Aorta (tissue), 5 donors: ENCODE measurements at regions not wholly inside any gene's neighbourhood (a gene's known extent, or its start where the extent isn't known, plus 50 kb on each side); places are given as distances from the start of the nearest gene placed in this dataset.

Experiments used
- ATAC-seq: fragments of 200-7000 bp; cut with Tn5 transposase; one replicate; pipeline ENCODE4 v1.9.1; 2022; ENCODE audit warnings: moderate library complexity; ENCODE audit not compliant: low FRiP score
- DNase-seq, 2 donors: peaks; one replicate each; pipeline ENCODE4 v3.0.0-alpha.2; 2020
- H3K27ac ChIP-seq, 2 donors: one replicate each; pipeline ENCODE4 v1.5.1; 2013; ENCODE audit warnings: low read length in 2 of 2, mild to moderate bottlenecking in 2 of 2, moderate library complexity in 2 of 2, control low read depth in 1 of 2, inconsistent platforms in 1 of 2, low read depth in 1 of 2
- H3K27me3 ChIP-seq, 2 donors: one replicate each; pipeline ENCODE4 v1.6.1; 2013; ENCODE audit warnings: control low read depth in 1 of 2, low read length in 1 of 2, mild to moderate bottlenecking in 1 of 2, moderate library complexity in 1 of 2; ENCODE audit not compliant: insufficient read depth in 2 of 2, control insufficient read depth in 1 of 2
- H3K36me3 ChIP-seq, 2 donors: one replicate each; pipeline ENCODE4 v1.6.1; 2013; ENCODE audit warnings: control low read depth in 1 of 2, low read length in 1 of 2, mild to moderate bottlenecking in 1 of 2; ENCODE audit not compliant: insufficient read depth in 2 of 2, control insufficient read depth in 1 of 2
- H3K4me1 ChIP-seq, 2 donors: one replicate each; pipeline ENCODE4 v1.6.1; 2013; ENCODE audit warnings: low read length in 2 of 2, control low read depth in 1 of 2, mild to moderate bottlenecking in 1 of 2, moderate library complexity in 1 of 2; ENCODE audit not compliant: insufficient read depth in 2 of 2, control insufficient read depth in 1 of 2
- H3K4me3 ChIP-seq, 2 donors: one replicate each; pipeline ENCODE4 v1.5.1; 2013; ENCODE audit warnings: low read length in 2 of 2, control low read depth in 1 of 2, mild to moderate bottlenecking in 1 of 2
- H3K9me3 ChIP-seq: one replicate; pipeline ENCODE4 v1.6.1; 2013; ENCODE audit warnings: mild to moderate bottlenecking, low read length; ENCODE audit not compliant: control insufficient read depth
- WGBS, 2 donors: extraction: QIAGEN DNeasy Blood & Tissue Kit; methylation state at CpG; one replicate each; pipeline ENCODE4 v1.1.7; 2013; 5-methylcytosine and 5-hydroxymethylcytosine counted together
- intact Hi-C, 2 donors: fragments of 100-400 bp; cut with DNase I; formaldehyde crosslinking; loops; one replicate each; pipeline versions ENCODE4 v1.14.2 to v1.15.0; 2022
- donor health status: healthy with polysubstance abuse.
- donor health status: Bipolar disorder and iron deficiency.
- donor health status: DM: no; HTN: no; CAD: no.
- donor health status: DM: no; HTN: no; CAD: no.
- donor health status: DM: yes; HTN: yes; CAD: no.

DNA sequence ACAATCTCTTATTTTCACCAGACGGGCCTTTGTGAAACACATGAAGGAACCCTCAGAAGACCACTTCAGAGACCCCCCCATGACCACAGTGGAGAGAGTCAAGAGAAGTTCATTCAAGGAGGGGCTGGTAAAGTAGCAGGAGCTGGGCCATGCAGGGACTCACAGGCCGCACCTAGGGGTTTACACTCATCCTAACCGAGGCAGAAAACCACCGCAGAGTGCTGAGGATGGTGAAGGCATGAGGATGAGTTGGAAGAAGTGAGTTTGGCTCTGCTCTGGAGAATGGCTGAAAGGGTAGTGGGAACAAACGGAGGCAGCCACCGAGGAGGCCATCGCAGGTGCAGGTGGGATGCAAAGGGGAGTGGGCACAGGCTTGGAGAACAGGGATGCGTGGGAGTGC lies 1046.9 kb downstream of the UQCRFS1 start:
- Histone ChIP-seq H3K27me3 (no peaks in the 10 kb centered on the region), H3K36me3 (no peaks in the 10 kb centered on the region), H3K27ac (no peak overlapping the region), H3K9me3 (no peaks in the 10 kb centered on the region), H3K4me3 (no peak overlapping the region), H3K4me1 (no peaks in the 10 kb centered on the region)
- 88 to 92% methylated on average over 8 of the region's 8 CpGs for WGBS, 2 donors
- DNase-seq = no peak
- no peak for ATAC-seq
- intact Hi-C loops = no loop called here

DNA sequence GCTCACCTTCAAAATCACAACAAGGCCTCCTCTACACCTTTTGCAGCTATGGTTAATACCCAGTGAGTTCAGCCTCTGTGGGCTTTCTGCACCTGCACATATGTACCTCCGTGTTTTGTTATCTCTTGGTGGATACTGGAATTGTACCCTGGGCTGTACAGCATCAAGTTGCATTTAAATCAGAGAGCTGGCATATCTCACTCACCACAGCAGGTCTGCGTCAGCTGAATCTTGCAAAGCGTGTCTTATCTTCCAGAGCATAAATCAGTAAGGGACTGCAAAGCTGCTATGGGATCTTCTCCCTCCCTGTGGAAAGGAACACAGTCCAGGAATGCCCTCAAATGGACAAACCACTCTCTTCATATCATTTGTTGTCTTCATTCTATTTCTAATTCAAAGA lies 1048.7 kb downstream of the UQCRFS1 start:
- H3K27ac ChIP-seq = no peak overlapping the region
- H3K4me1 ChIP-seq = no peaks in the 10 kb centered on the region
- H3K4me3 ChIP-seq = no peak overlapping the region
- H3K27me3 ChIP-seq = no peaks in the 10 kb centered on the region
- H3K36me3 ChIP-seq = no peaks in the 10 kb centered on the region
- intact Hi-C loops = no loop called here
- ATAC-seq = no peak
- WGBS, 2 donors = 66 to 71% methylated on average over 3 of the region's 3 CpGs
- no peak for DNase-seq
- H3K9me3 ChIP-seq = no peaks in the 10 kb centered on the region

DNA sequence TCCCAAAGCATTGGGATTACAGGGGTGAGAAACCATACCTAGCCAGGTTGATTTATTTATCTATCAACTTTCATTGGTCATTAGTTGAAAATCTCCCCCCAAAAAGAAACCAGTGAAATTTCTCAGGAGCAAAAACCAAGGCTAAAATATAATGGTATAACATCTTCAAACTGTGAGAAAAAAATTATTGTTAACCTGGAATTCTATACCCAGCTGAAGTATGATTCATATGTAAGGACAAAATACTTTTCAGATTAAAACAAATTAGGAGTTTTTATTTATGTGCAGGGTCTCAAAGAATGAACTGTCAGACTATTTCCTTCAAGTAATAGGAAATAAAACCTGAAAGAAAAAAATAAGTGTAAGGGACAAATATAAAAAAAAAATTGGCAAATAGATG lies 1053.9 kb downstream of the UQCRFS1 start:
- Histone ChIP-seq H3K4me3 (no peak overlapping the region), H3K4me1 (no peaks in the 10 kb centered on the region), H3K9me3 (no peaks in the 10 kb centered on the region), H3K27me3 (no peaks in the 10 kb centered on the region), H3K27ac (no peak overlapping the region), H3K36me3 (no peaks in the 10 kb centered on the region)
- intact Hi-C loops = no loop called here
- DNase-seq = no peak
- ATAC-seq = no peak

DNA sequence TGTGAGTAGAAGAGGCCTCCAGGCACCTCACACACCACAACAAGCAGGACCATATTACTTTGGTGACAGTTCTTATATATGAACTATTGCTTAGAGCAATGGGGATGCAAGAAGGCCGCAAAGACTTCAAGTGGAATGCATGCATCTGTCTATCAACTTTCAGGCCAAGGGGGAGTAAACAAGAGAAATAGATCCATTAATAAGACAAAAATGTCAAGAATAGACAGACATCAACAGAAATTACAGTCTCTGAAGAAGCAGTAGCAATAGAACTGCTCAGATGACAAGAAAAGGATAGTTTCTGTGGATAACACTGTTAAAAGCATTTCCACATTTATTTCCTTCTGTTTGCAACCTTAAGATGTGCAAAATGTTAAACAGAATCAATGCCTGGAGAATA lies 1057.7 kb downstream of the UQCRFS1 start:
- intact Hi-C loops = no loop called here
- WGBS, 2 donors = 64 to 67% methylated on average over 1 of the region's 1 CpG
- no peaks in the 10 kb centered on the region for H3K36me3 ChIP-seq
- H3K4me1 ChIP-seq = no peaks in the 10 kb centered on the region
- no peak overlapping the region for H3K4me3 ChIP-seq
- no peaks in the 10 kb centered on the region for H3K9me3 ChIP-seq
- no peaks in the 10 kb centered on the region for H3K27me3 ChIP-seq
- DNase-seq (no peak), ATAC-seq (no peak)
- no peak overlapping the region for H3K27ac ChIP-seq

DNA sequence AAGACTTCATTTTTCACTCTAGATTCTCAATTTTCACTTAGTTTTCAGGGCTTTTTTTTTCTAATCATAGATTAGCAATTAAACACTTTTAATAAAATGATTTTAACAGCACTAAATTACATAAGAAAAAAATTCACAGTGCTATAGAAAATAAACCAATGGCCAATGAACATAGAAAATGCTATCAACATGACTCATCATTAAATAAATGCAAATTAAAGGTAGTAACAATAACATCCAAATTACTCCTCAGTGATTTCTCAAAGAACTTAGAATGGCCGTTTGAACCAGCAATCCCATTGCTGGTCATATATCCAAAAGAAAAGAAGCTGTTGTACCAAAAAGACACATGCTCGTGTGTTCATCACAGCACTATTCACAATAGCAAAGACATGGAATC lies 1058.9 kb downstream of the UQCRFS1 start:
- Histone ChIP-seq H3K27ac (no peak overlapping the region), H3K4me1 (no peaks in the 10 kb centered on the region), H3K27me3 (no peaks in the 10 kb centered on the region), H3K36me3 (no peaks in the 10 kb centered on the region), H3K4me3 (no peak overlapping the region), H3K9me3 (no peaks in the 10 kb centered on the region)
- no peak for DNase-seq
- no peak for ATAC-seq
- 69% methylated on average over 2 of the region's 2 CpGs for WGBS, 2 donors
- intact Hi-C loops = no loop called here

DNA sequence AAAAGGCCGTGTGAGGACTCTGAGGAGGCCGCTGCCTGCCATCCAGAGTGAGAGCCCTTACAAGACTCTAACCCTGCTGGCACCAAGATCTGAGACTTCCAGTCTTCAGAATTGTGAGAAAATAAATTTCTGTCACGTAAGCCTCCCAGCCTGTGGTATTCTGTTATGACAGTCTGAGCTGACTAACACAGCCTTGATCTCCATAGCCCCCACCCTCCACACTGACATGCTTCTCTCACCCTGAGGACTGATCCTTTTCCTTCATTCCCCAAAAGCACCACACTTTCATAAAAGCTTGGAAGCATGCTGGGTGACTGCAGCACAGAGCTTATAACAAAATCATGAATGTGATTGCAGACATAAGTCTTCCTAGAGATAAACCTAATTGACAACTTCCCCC lies 1059.8 kb downstream of the UQCRFS1 start:
- no peak for ATAC-seq
- no peaks in the 10 kb centered on the region for H3K36me3 ChIP-seq
- 42 to 62% methylated on average over 3 of the region's 3 CpGs for WGBS, 2 donors
- DNase-seq = no peak
- H3K27ac ChIP-seq = no peak overlapping the region
- H3K27me3 ChIP-seq = no peaks in the 10 kb centered on the region
- no peaks in the 10 kb centered on the region for H3K9me3 ChIP-seq
- intact Hi-C loops = no loop called here
- no peak overlapping the region for H3K4me3 ChIP-seq
- no peaks in the 10 kb centered on the region for H3K4me1 ChIP-seq

DNA sequence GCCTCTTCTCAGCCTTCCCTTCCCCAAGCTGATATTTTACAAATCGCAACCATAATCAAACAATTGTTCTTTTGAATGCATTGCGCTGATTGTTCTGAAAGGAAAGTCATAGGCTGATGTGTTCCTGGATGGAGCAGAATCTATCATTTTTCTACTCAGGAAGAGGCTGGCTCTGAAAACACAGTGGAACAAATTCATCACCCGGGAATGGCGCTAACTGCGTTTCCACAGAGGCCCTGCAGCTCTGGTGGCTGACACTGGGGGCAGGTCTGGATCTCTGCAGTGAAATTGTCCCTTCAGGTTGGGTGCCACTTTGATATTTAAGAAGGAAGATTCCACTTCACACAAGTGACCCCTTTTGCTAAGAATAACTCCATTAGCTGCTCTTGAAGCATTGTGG lies 1060.8 kb downstream of the UQCRFS1 start:
- Histone ChIP-seq H3K9me3 (no peaks in the 10 kb centered on the region), H3K27ac (no peak overlapping the region), H3K27me3 (no peaks in the 10 kb centered on the region), H3K4me3 (no peak overlapping the region), H3K4me1 (no peaks in the 10 kb centered on the region), H3K36me3 (no peaks in the 10 kb centered on the region)
- 54 to 58% methylated on average over 5 of the region's 5 CpGs for WGBS, 2 donors
- DNase-seq (no peak), ATAC-seq (no peak)
- intact Hi-C loops = no loop called here

DNA sequence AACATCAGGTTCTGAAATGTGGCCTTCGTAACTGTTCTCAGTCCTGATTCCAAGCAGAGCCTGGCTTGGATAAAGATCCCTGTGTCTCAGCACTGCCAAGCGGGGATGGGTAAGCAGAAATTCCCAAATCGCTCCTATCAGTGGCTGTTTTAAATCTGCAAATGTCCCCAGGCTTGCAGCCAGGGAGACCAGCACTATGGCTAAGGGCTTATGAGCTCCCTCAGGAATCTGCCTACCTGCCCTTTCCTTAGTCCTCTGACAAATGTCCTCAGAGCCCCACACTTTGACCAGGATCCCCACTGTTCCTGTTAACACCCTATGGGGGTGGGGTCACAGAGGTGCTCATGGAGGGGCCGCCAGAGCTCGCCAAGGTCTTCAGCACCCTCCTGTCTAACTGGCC lies 1062.8 kb downstream of the UQCRFS1 start:
- DNase-seq (no peak), ATAC-seq (no peak)
- H3K27ac ChIP-seq = no peak overlapping the region
- H3K4me3 ChIP-seq = no peak overlapping the region
- H3K9me3 ChIP-seq = no peaks in the 10 kb centered on the region
- WGBS, 2 donors = 72 to 73% methylated on average over 5 of the region's 5 CpGs
- no peaks in the 10 kb centered on the region for H3K36me3 ChIP-seq
- H3K27me3 ChIP-seq = no peaks in the 10 kb centered on the region
- no peaks in the 10 kb centered on the region for H3K4me1 ChIP-seq
- intact Hi-C loops = no loop called here

DNA sequence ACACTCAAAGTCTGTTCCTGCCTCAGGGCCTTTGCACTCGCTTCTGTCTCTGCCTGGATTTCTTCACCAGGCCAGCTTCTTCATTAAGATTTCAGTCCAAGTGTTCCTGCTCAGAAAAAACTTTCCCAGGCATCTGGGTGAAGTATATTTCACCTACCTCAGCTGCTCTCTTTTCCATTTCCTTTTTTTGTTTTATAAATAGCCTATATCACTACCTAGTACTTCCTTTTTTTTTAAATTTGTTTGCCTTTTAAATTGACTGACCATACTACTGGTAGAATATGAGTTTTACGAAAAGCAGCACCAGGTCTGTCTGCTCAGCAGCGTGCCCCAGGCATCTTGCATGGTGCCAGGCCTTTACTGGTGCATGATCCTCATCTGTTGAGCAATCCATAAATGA lies 1064.4 kb downstream of the UQCRFS1 start:
- H3K36me3 ChIP-seq = no peaks in the 10 kb centered on the region

More for the DNA sequence above, 1064.4 kb downstream of the UQCRFS1 start:
- DNase-seq (no peak), ATAC-seq (no peak)
- 71 to 82% methylated on average over 3 of the region's 3 CpGs for WGBS, 2 donors
- Histone ChIP-seq H3K27me3 (no peaks in the 10 kb centered on the region), H3K4me1 (no peaks in the 10 kb centered on the region), H3K9me3 (no peaks in the 10 kb centered on the region), H3K27ac (no peak overlapping the region), H3K4me3 (no peak overlapping the region)
- intact Hi-C loops = no loop called here
